ENCODE measurements at regions not wholly inside any gene's neighbourhood (a gene's known extent, or its start where the extent isn't known, plus 50 kb on each side); places are given as distances from the start of the nearest gene placed in this dataset.
A peak's percentile ranks its signal among the peaks of the same experiment; 100 is the strongest.
"Not testable (repeated sequence)": the region's sequence is repeated elsewhere in the genome, so short reads cannot be mapped to it uniquely, and the experiment has no call there.

GRCh38 chr2:217363470-217363869 lies 503.6 kb upstream of the TNP1 start:
- peak; percentile 70 to 71 for DNase-seq

GRCh38 chr2:217362710-217363109 lies 502.8 kb upstream of the TNP1 start:
- no peak for DNase-seq

GRCh38 chr2:217362286-217362685 lies 502.4 kb upstream of the TNP1 start:
- no peak for DNase-seq

GRCh38 chr2:217361483-217361880 lies 501.6 kb upstream of the TNP1 start:
- no peak for DNase-seq

GRCh38 chr2:217360781-217361482 lies 501.1 kb upstream of the TNP1 start:
- peak; percentile 26 to 29 for DNase-seq

- DNase-seq: no peak
Measured at GRCh38 chr2:217360111-217360510, 500.2 kb upstream of the TNP1 start.

- DNase-seq: no peak
Measured at GRCh38 chr2:217357886-217358620, 498.2 kb upstream of the TNP1 start.

- DNase-seq: no peak
Measured at GRCh38 chr2:217356781-217357180, 496.9 kb upstream of the TNP1 start.

- DNase-seq: no peak
Measured at GRCh38 chr2:217356142-217356541, 496.3 kb upstream of the TNP1 start.

GRCh38 chr2:217353591-217353990 lies 493.7 kb upstream of the TNP1 start:
- DNase-seq: peak; percentile 23 to 34

- no peak for DNase-seq
Measured at GRCh38 chr2:217351378-217351777, 491.5 kb upstream of the TNP1 start.

GRCh38 chr2:217349251-217349650 lies 489.4 kb upstream of the TNP1 start:
- DNase-seq: no peak

- not testable (repeated sequence) for DNase-seq
Measured at GRCh38 chr2:217347630-217348029, 487.8 kb upstream of the TNP1 start.

GRCh38 chr2:217346043-217346442 lies 486.2 kb upstream of the TNP1 start:
- not testable (repeated sequence) for DNase-seq

- DNase-seq: no peak
Measured at GRCh38 chr2:217340899-217341298, 481.0 kb upstream of the TNP1 start.

GRCh38 chr2:217340176-217340575 lies 480.3 kb upstream of the TNP1 start:
- no peak for DNase-seq

GRCh38 chr2:217339753-217340152 lies 479.9 kb upstream of the TNP1 start:
- DNase-seq: no peak

GRCh38 chr2:217338306-217338916 lies 478.5 kb upstream of the TNP1 start:
- no peak for DNase-seq

- DNase-seq: peak; percentile 7 to 15
Measured at GRCh38 chr2:217337771-217338170, 477.9 kb upstream of the TNP1 start.

- DNase-seq: no peak
Measured at GRCh38 chr2:217336694-217337093, 476.8 kb upstream of the TNP1 start.

GRCh38 chr2:217335341-217335966 lies 475.6 kb upstream of the TNP1 start:
- DNase-seq: no peak

- no peak for DNase-seq
Measured at GRCh38 chr2:217334561-217334960, 474.7 kb upstream of the TNP1 start.

GRCh38 chr2:217332866-217333265 lies 473.0 kb upstream of the TNP1 start:
- no peak for DNase-seq

All from inflammatory macrophage (primary cell).